ENCODE measurements at regions not wholly inside any gene's neighbourhood (a gene's known extent, or its start where the extent isn't known, plus 50 kb on each side); places are given as distances from the start of the nearest gene placed in this dataset.
A peak's percentile ranks its signal among the peaks of the same experiment; 100 is the strongest.

DNA sequence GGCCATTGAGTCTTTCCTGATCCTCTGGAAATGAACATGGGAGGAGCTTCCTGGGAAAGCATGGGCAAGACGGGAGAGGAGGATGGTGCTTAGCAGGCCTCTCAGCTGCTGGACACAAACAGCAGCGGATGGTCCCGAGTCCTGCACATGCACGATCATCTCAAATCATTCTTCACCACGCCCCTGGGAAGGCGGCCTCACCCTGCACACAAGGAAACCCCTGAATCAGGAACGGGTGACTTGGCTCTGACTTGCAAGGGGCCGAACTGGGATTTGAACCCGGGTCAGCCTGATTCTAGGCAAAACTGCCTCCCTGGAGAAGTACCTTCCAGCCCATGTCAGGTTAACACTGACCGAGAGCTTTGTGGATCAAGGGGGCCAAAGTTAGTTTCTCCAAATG lies 134.8 kb upstream of the WNT4 start:
- TF ChIP-seq, protein P1, sequence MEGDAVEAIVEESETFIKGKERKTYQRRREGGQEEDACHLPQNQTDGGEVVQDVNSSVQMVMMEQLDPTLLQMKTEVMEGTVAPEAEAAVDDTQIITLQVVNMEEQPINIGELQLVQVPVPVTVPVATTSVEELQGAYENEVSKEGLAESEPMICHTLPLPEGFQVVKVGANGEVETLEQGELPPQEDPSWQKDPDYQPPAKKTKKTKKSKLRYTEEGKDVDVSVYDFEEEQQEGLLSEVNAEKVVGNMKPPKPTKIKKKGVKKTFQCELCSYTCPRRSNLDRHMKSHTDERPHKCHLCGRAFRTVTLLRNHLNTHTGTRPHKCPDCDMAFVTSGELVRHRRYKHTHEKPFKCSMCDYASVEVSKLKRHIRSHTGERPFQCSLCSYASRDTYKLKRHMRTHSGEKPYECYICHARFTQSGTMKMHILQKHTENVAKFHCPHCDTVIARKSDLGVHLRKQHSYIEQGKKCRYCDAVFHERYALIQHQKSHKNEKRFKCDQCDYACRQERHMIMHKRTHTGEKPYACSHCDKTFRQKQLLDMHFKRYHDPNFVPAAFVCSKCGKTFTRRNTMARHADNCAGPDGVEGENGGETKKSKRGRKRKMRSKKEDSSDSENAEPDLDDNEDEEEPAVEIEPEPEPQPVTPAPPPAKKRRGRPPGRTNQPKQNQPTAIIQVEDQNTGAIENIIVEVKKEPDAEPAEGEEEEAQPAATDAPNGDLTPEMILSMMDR (IDR thresholded peaks at IDR 0.05; ENCODE audit: insufficient read depth, low read length), result no peak
- no peak for DNase-seq (ENCODE audit: low read depth)
- no peak overlapping the region for H3K4me3 ChIP-seq (ENCODE audit: low read depth, low read length)

DNA sequence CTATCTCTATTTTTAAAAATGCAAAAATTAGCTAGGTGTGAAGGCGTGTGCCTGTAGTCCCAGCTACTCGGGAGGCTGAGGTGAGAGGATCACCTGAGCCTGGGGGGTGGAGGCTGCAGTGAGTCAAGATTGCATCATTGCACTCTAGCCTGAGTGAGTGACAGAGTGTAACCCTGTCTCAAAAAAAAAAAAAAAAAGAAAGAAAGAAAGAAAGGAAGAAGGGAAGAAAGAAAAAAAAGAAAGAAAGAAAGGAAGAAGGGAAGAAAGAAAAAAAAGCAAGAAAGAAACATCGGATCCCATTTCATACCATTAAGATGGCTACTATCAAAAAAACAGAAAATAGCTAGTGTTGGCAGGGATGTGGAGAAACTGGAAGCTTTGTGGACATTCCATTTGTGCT lies 136.8 kb upstream of the WNT4 start:
- TF ChIP-seq, protein P1 (IDR thresholded peaks at IDR 0.05; ENCODE audit: insufficient read depth, low read length), result no peak
- DNase-seq (ENCODE audit: low read depth), result no peak
- no peak overlapping the region for H3K4me3 ChIP-seq (ENCODE audit: low read depth, low read length)

DNA sequence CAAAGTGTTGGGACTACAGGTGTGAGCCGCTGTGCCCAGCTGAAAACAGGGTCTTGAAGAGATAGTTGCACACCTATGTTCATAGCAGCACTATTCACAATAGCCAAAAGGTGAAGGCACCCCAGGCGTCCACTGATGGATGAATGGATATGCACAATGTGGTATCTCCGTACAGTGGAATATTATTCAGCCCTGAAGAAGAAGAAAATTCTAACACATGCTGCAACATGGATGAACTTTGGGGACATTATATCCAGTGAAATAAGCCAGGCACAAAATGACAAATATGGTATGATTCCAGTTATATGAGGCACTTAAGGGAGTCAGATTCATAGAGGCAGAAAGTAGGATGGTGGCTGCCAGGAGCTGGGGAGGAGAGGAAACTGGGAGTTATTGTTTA lies 137.6 kb upstream of the WNT4 start:
- TF ChIP-seq, protein P1 (IDR thresholded peaks at IDR 0.05; ENCODE audit: insufficient read depth, low read length), result no peak
- DNase-seq (ENCODE audit: low read depth), result no peak
- H3K4me3 ChIP-seq (ENCODE audit: low read depth, low read length), result no peak overlapping the region

DNA sequence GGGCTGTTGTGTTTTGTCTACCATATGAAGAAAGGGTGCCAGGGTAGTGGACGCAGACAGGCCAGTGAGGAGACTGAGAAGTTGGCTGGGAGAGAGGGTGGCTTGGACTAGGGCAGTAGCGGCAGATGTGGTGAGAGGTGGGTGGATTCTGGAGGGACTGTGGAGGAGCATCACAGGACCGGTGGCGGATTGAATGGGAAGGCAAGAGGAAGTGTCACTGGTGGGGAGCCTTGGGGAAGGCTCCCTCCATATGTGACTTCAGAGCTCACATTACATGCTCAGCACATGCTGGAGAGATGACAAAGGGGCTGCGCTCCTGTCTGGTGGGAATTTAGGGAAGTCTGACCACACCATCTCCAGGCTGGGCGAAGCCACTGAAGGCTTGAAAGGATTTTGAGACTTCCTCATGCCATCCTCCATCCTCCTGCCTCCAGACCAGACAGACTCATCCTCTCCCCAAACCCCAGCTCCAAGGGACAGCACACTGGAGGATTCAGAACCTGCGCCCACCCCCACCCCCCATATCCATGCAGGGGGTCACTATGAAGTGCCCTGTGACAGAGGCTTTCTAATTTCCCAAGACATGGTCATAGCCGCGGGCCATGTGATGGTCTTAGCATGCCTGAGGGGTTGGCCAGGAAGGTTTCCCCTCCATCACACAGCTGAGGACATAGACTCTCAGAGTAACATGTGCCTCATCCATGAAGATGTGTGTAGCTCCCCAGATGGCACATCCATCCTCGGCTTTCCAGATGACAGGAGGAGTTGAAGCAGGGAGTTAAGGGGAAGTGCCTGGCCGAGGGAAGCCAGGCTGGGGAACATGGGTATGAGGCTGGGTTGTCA lies 138.8 kb upstream of the WNT4 start:
- DNase-seq (ENCODE audit: low read depth), result no peak
- TF ChIP-seq, protein P1 (IDR thresholded peaks at IDR 0.05; ENCODE audit: insufficient read depth, low read length), result no peak
- no peak overlapping the region for H3K4me3 ChIP-seq (ENCODE audit: low read depth, low read length)

DNA sequence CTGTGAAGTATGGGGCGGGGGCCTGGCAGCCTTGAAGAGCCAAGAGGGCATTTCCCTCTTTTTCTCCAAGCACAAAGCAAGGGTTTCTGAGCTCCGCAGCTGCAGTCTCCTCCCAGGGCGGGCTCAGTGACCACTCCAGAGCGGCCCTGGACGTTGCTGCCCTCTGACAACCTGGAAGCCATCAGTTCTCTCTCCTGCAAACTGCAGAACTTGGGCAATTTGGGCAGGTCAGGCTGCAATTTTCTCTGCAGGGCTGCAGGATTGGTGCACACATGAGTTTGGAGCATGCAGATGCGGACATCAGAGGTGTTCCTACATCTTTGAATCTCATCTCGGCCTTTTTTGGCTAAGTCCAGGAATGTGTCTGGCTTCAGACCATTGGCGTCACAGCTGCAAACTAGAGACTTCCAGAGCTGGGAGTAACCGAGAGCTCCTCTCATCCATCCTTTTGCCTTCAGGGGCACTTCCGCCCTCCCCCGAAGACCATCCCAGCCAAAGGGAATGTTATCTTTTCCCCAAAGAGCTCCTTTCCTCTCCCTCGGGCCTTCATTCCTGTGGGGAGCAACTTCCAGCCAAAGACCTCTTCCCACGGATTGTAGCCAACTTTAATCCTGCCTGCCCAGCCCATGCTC lies 139.6 kb upstream of the WNT4 start:
- H3K4me3 ChIP-seq (ENCODE audit: low read depth, low read length), result no peak overlapping the region
- DNase-seq (ENCODE audit: low read depth), result peak; percentile 36
- TF ChIP-seq, protein P1 (IDR thresholded peaks at IDR 0.05; ENCODE audit: insufficient read depth, low read length), result no peak

DNA sequence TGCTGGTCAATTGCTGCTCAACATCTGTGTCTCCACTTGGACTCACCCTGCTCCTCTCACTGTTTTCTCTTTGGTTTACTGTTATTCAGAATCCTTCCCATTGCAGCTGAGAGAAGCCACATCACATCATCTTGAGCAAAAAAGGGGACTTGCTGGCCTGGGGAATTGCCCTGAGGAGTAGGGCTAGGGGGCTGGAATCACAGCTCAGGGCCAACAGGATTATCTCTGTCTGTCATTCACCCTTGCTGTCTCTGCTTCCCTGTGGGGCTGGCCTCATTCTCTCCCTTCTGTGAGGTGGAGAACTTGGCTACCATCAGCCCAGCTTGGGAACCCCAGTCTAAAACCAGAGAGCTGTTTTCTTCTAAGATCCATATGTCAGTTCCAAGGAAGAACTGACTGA lies 140.7 kb upstream of the WNT4 start:
- H3K4me3 ChIP-seq (ENCODE audit: low read depth, low read length), result no peak overlapping the region
- TF ChIP-seq, protein P1 (IDR thresholded peaks at IDR 0.05; ENCODE audit: insufficient read depth, low read length), result no peak
- DNase-seq (ENCODE audit: low read depth), result no peak

Measured in fibroblast of the aortic adventitia (primary cell).